AG20443 (cell line): ENCODE measurements at regions not wholly inside any gene's neighbourhood (a gene's known extent, or its start where the extent isn't known, plus 50 kb on each side); places are given as distances from the start of the nearest gene placed in this dataset.
"Not testable (repeated sequence)": the region's sequence is repeated elsewhere in the genome, so short reads cannot be mapped to it uniquely, and the experiment has no call there.

Experiments
- DNase-seq: peaks from one replicate; pipeline ENCODE4 v3.0.0; 2012; ENCODE audit warnings: low spot score, mixed read lengths

GRCh38 chr2:132220589-132220988 is 58.8 kb upstream of the ANKRD30BL start:
- not testable (repeated sequence) for DNase-seq

- not testable (repeated sequence) for DNase-seq
These were observed 60.1 kb upstream of the ANKRD30BL start for GRCh38 chr2:132221886-132222285.

DNA sequence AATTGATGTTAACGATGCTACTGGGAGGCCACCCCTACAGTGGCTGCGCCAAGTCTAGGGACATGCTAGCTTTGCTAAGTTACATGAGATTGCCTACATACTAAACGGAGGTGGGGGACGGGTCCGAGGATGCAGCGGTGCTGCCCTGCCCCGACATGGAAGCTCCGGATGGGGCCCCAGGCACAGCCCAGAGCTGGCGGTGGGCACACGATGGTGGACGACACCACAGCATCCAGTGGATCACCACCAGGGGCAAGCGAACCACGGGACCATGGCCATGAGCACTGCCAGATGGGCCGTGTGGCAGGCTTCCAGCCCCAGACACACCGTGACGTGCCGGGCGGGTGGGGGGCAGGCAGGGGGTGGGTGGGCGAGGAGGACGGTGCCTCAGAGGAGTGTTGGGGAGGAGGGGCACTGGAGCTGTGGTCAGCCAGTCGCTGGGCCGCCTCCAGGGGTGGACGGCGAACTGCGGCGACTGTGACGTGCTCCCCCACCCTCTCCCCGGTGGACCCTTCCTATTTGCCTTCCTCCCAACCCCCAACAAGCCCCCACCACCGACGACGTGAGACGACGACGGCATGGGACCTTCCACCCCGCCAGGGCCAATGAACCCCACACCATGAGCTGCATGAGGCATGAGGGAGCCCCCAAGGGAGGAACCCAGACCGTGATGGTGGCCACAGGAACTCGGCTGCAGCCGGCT is 90.6 kb upstream of the ANKRD30BL start:
- DNase-seq = peak; percentile 2

DNA sequence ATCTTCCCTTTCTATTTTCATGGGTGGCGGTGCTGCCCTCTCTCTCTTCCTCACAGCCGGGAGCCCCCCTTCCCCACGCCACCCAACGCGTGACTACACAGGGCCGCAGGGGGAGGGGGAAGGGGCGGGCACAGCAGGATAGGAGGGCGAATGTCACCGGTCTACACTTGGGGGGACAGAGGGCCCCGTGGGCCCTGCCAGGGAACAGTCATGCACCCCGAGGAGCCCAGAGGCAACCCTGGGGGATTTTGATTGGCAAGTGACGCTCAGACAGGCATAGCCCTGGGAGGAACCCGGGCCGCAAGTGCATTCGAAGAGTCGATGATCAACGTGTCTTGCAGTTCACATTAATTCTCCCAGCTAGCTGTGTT is 91.1 kb upstream of the ANKRD30BL start:
- DNase-seq = peak; percentile 1

DNA sequence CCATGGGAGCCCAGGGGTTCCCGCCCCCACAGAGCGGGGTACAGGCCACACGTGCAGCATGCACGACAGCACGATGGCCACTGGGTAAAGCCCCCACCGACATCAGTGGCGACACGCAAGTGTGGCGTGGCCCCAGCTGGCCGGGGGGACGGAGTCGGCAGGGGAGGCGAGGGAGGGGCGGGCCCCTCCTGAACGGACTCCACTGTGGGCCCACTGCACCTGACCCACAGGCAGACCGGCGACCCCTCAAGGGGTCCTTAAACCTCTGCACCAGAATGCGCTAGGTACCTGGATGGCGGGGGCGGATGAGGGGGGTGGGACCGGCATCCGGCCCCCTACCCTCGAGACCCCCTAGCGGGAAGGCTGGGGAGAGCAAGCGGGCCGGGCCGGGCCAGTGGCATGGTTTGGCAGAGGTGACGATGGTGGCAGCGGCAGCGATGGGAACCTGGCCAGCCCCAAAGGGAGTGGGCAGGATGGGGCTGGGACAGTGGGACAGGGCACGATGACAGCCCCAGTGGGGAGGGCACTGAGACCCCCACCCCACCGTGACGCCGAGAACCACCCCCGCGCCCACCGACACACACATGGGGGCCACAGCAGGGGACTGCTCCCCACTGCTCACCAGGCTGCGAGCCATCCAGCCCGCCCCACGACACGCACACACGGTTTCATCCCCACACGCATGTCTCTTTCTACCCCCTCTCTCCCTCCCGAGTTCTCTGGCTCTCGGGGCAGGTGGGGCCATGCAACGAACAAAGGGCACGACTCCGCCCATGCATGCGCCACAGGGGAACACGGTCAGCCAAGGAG is 91.9 kb upstream of the ANKRD30BL start:
- DNase-seq = peak; percentile 4

GRCh38 chr2:132254306-132254919 is 92.7 kb upstream of the ANKRD30BL start:
- DNase-seq = peak; percentile 1

- no peak for DNase-seq
These were observed 94.0 kb upstream of the ANKRD30BL start for GRCh38 chr2:132255714-132256113.

GRCh38 chr2:132256251-132256902 is 94.6 kb upstream of the ANKRD30BL start:
- DNase-seq = peak; percentile 8

- DNase-seq = peak; percentile 2
These were observed 95.2 kb upstream of the ANKRD30BL start for GRCh38 chr2:132256903-132257300.

DNA sequence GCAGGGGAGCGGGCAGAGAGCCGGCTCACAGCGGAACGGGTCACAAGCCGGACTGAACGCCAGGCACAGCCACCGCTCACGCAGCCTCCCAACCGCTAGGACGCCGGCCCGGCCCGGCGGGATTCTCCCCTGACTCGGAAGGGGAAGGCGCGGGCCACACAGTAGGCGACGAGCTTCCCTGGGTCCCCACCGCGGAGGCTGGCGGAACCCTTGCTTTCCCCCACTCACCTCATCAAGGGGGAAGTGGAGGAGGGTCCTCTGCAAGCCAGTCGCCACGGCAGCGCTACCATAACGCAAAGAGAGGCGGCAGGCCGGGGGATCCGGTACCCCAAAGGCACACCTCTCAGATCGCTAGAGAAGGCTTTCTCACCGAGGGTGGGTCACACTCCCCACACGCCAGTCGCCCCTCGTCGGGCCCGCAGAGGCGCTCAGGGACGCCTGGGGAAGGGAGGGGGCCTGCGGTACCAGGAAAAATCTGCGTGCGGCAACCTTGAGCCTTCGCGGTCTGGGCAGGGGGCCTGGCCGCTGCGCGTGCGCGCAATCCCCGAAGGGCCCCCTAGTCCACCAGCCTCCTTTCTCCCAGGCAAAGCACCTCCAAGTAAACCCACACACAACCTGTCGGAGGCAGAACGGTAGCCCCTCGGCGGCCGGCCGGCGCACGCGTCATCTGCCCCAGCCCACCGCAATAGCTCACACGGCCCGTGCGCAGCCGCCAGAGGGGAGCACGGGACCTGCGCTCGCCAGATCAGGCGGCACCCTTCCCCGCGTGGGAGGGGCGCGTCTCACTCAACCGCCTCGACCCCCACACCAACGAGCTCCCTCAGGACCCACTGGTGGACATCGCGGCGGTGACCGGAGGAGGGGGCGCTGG is 95.8 kb upstream of the ANKRD30BL start:
- peak; percentile 9 for DNase-seq

DNA sequence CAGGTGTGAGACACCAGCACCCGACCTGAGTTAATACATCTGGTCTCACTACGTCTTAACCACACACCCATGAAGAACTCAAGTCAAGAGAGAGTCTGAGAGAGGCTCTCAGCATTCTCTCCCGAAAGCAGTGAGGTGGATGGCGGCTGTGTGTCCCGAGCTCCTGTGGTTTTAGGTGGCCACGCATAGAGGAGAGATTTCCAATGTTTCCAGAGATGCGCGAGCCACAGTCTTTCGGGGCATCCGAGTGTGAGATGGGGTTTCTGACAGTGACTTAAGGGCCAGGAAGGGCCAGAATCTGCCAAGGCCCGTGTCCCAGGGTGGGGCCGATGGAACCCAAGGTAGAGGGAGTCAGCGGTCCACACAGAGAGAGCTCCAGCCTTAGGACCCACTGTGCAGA is 97.5 kb upstream of the ANKRD30BL start:
- DNase-seq = not testable (repeated sequence)

DNA sequence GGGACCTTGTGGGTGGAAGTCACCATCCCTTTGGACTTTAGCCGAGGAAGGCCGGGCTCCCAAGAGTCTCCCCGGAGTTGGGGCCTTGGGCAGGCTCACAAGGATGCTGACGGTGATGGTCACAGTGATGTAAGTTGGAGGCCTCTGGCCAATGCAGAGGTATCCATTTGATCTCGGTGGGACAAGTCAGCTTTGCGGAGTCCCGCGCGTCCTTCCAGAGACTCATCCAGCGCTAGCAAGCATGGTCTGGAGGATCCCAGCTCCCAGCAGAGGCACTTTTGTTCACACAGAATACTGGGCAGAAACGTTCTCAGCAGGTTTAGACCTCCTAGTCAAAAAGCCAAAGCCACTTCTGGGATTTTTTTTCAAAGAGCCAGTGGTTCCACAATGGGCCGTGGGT is 103.8 kb upstream of the ANKRD30BL start:
- DNase-seq = not testable (repeated sequence)

DNA sequence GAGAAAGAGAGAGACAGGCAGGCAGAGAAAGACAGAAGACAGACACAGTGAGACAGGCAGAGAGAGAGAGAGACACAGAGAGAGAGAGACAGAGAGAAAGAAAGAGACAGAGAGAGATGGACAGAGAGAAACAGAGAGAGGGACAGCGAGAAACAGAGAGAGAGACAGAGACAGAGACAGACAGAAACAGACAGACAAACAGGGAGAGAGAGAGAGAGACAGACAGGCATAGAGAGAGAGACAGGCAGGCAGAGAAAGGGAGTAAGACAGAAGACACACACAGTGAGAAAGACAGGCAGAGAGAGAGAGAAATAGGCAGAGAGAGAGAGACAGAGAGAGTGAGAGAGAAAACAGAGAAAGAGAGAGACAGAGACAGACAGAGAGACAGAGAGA is 105.3 kb upstream of the ANKRD30BL start:
- DNase-seq = no peak

DNA sequence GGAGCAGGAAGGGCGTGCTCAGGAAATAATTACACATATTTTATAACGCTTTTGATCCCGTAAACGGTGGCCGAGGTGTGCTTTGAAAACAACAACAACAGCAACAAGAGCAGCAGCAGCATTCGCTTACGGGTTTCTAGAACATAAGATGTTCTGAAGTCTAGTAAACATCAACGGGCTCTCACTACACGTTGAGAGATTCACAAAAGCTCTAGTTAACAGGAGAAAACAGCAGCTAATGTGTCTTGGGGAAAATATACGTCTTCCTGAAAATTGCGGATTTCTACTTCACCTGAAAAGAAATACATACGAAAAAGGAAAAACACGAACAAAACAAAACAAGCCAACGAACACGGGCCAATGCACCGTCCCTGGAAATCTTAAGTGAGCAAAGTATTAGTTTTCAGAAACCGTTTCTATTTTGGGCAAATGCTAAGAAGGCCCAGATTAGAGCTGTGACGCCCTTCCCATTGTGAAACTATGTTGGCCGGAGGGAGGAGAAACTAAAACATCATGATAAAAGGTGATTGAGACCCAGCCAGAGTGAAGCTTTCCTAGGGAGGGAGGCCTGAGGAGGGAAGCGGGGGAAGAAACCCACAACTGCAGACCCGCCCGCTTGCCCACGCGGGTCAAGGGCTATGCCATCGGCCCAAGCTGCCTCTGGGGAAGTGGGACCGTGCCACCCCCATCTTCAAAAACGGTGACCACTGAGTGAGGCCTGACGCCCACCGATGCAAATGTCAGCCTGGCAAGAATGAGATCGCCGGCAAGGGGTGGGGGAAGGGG is 105.9 kb upstream of the ANKRD30BL start:
- DNase-seq = not testable (repeated sequence)

- DNase-seq = not testable (repeated sequence)
These were observed 106.7 kb upstream of the ANKRD30BL start for GRCh38 chr2:132268284-132268976.

- DNase-seq = no peak
These were observed 107.3 kb upstream of the ANKRD30BL start for GRCh38 chr2:132268977-132269523.

- DNase-seq = no peak
These were observed 108.5 kb upstream of the ANKRD30BL start for GRCh38 chr2:132270255-132270654.

GRCh38 chr2:132270981-132271546 is 109.3 kb upstream of the ANKRD30BL start:
- no peak for DNase-seq

DNA sequence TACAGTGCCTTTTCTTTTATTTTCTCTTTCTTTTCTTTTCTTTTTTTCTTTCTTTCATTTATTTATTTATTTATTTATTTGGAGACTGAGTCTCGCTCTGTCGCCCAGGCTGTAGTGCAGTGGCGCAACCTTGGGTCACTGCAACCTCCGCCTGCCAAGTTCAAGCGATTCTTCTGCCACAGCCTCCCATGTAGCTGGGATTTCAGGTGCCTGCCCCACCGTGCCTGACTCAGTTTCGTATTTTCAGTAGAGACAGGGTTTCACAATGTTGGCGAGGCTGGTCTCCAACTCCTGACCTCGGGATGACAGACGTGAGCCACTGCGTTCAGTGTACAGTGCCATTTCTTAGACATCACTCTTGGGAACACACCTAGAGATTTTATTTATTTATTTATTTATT is 110.0 kb upstream of the ANKRD30BL start:
- DNase-seq = not testable (repeated sequence)
